Heart right ventricle (tissue), 16 donors: ENCODE measurements at regions not wholly inside any gene's neighbourhood (a gene's known extent, or its start where the extent isn't known, plus 50 kb on each side); places are given as distances from the start of the nearest gene placed in this dataset.

Experiments used
- ATAC-seq, 8 donors: fragments of 200-7000 bp; cut with Tn5 transposase; one replicate each; pipeline ENCODE4 v1.9.1; 2020; ENCODE audit warnings: mild to moderate bottlenecking in 8 of 8, moderate library complexity in 8 of 8, moderate number of reproducible peaks in 1 of 8
- DNase-seq, 2 donors: peaks; one replicate each; pipeline ENCODE4 v3.0.0-alpha.2; 2020
- H3K27ac ChIP-seq, 10 donors: fragments of 200-600 bp; sonication (generic) in 2 of 10; one replicate each; pipeline versions ENCODE4 v1.5.0 to v1.8.0; 2020 to 2022; ENCODE audit warnings: mild to moderate bottlenecking in 3 of 10
- H3K27me3 ChIP-seq, 7 donors: fragments of 200-600 bp; one replicate each; pipeline ENCODE4 v1.8.0; 2021 to 2022; ENCODE audit warnings: mild to moderate bottlenecking in 2 of 7
- H3K36me3 ChIP-seq, 9 donors: fragments of 200-600 bp; sonication (generic) in 1 of 9; one replicate each; pipeline versions ENCODE4 v1.5.0 to v1.8.0; 2020 to 2022; ENCODE audit warnings: mild to moderate bottlenecking in 2 of 9
- H3K4me1 ChIP-seq, 9 donors: fragments of 200-600 bp; sonication (generic) in 1 of 9; one replicate each; pipeline versions ENCODE4 v1.5.0 to v1.8.0; 2020 to 2022; ENCODE audit warnings: mild to moderate bottlenecking in 4 of 9
- H3K4me3 ChIP-seq, 10 donors: fragments of 200-600 bp; sonication (generic) in 2 of 10; one replicate each; pipeline versions ENCODE4 v1.5.0 to v1.8.0; 2020 to 2022; ENCODE audit warnings: mild to moderate bottlenecking in 7 of 10, moderate library complexity in 2 of 10
- H3K9me3 ChIP-seq, 11 donors: fragments of 200-600 bp in 10 of 11; sonication (generic) in 2 of 11; one replicate each; pipeline versions ENCODE4 v1.5.0 to v1.8.0; 2013 to 2022; ENCODE audit warnings: mild to moderate bottlenecking in 2 of 11, control low read depth in 1 of 11, moderate library complexity in 1 of 11
- CTCF ChIP-seq, 9 donors: fragments of 200-600 bp; sonication (generic) in 2 of 9; IDR thresholded peaks; one replicate each; pipeline versions ENCODE4 v1.5.0 to v1.8.0; 2021 to 2022; ENCODE audit warnings: antibody characterized with exemption in 9 of 9, mild to moderate bottlenecking in 5 of 9, moderate library complexity in 1 of 9
- WGBS, 2 donors: extraction: QIAGEN DNeasy Blood & Tissue Kit; methylation state at CpG; one replicate each; pipeline ENCODE4 v1.1.7; 2013; ENCODE audit warnings: inconsistent platforms in 1 of 2; 5-methylcytosine and 5-hydroxymethylcytosine counted together
- intact Hi-C, 10 donors: fragments of 100-400 bp; cut with DNase I; formaldehyde crosslinking; loops; one replicate each; pipeline versions ENCODE4 v1.11.1 to v1.14.2; 2022
- donor health status: Arrhythmogenic right ventricular cardiomyopathy.
- donor health status: ischemic (EF 13 %, LVEDD 7.1; RV severe dilation, severe dysfunction).
- donor health status: healthy with polysubstance abuse.
- donor health status: DM: no; HTN: yes; CAD: no.
- donor health status: DM: no; HTN: no; CAD: no.
- donor health status: ischemic (EF 25% LVEDD 6.9; RV normal size, moderate dysfunction).
- donor health status: ischemic (EF 25% LVEDD 5.7; RV mildly dilated, moderate dysfunction).
- donor health status: healthy.
- donor health status: DM: yes; HTN: yes; CAD: no.
- donor health status: Ischemic cardiomyopathy.
- donor health status: ischemic (EF 35%, LVEDD 5.7; RV mildly dilated, moderate dysfunction).
- donor health status: nonischemic (EF 11% LVEDD 7.7; RV severe dilation, severe dysfunction).
- donor health status: DM: yes; HTN: yes; CAD: no.
- donor health status: PGD.
- donor health status: ischemic (EF 29% LVEDD 5.4; RV normal size, mild dysfunction).
- donor health status: nonischemic (EF 23%, LVEDD 6.1; RV moderate dilation, normal function).

DNA sequence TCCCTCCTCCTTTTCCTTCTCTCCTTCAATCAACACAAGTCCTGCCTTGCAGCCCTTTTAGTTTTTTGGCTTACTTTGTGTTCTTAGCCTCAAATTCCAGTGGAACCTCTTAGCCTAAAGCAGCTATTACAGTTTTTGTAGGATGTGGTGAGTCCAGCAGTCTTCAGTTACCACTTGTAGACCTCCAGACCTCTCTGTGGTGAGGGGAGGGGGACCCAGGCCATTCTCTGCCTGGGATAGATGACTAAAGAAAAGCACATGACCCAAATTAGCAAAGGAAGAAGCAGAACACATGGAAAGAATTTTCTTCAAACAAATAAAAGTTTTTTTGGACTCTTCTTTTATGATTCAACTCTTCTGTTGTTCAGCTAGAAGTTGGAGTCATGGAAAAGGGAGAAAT lies 246.5 kb downstream of the HAO1 start:
- Histone ChIP-seq H3K9me3 (no peaks in the 10 kb centered on the region), H3K4me1 (no peaks in the 10 kb centered on the region), H3K36me3 (no peaks in the 10 kb centered on the region), H3K4me3 (no peak overlapping the region), H3K27me3 (no peaks in the 10 kb centered on the region), H3K27ac (no peak overlapping the region)
- intact Hi-C loops: no loop called here
- DNase-seq (no peak), ATAC-seq (no peak)
- no peak for TF ChIP-seq CTCF (IDR thresholded peaks at IDR 0.05)

GRCh38 chr20:7695051-7695495 lies 245.2 kb downstream of the HAO1 start:
- no peaks in the 10 kb centered on the region for H3K9me3 ChIP-seq
- no peak for DNase-seq
- ATAC-seq: no peak
- TF ChIP-seq CTCF (IDR thresholded peaks at IDR 0.05): no peak
- H3K36me3 ChIP-seq: no peaks in the 10 kb centered on the region
- no peak overlapping the region for H3K27ac ChIP-seq
- no peak overlapping the region for H3K4me3 ChIP-seq
- intact Hi-C loops: no loop called here
- no peaks in the 10 kb centered on the region for H3K27me3 ChIP-seq
- 70 to 73% methylated on average over 5 of the region's 5 CpGs for WGBS, 2 donors
- H3K4me1 ChIP-seq: no peaks in the 10 kb centered on the region

DNA sequence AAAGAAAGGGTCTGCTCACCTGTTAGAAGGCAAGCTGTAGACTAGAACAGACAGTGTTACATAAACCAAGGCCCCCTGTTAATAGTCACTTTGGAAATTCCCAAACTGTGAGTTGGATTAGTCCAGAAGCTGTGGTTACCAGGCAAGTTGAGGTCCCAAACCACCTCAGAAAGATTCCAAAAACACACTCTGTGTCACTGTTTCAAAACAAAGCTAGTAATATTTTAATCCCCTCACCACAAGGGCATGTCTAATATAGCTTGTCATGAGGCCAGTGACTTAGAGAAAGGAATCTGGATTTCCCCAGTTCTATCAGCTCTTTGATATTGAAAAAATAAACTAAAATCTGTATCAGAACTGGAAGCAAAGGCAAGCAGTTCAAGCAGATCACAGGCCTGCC lies 244.6 kb downstream of the HAO1 start:
- intact Hi-C loops: no loop called here
- H3K9me3 ChIP-seq: no peaks in the 10 kb centered on the region
- H3K27ac ChIP-seq: no peak overlapping the region
- DNase-seq (no peak), ATAC-seq (no peak)
- no peak overlapping the region for H3K4me3 ChIP-seq
- no peaks in the 10 kb centered on the region for H3K36me3 ChIP-seq
- no peak for TF ChIP-seq CTCF (IDR thresholded peaks at IDR 0.05)
- H3K4me1 ChIP-seq: no peaks in the 10 kb centered on the region
- H3K27me3 ChIP-seq: no peaks in the 10 kb centered on the region

GRCh38 chr20:7696311-7696710 lies 243.9 kb downstream of the HAO1 start:
- Histone ChIP-seq H3K36me3 (no peaks in the 10 kb centered on the region), H3K9me3 (no peaks in the 10 kb centered on the region), H3K4me3 (no peak overlapping the region), H3K27ac (no peak overlapping the region), H3K27me3 (no peaks in the 10 kb centered on the region), H3K4me1 (no peaks in the 10 kb centered on the region)
- DNase-seq: no peak
- no peak for TF ChIP-seq CTCF (IDR thresholded peaks at IDR 0.05)
- intact Hi-C loops: no loop called here
- 51 to 55% methylated on average over 1 of the region's 1 CpG for WGBS, 2 donors
- ATAC-seq: no peak

- no peak overlapping the region for H3K27ac ChIP-seq
- DNase-seq (no peak), ATAC-seq (no peak)
- no peaks in the 10 kb centered on the region for H3K9me3 ChIP-seq
- no peaks in the 10 kb centered on the region for H3K4me1 ChIP-seq
- intact Hi-C loops: no loop called here
- H3K27me3 ChIP-seq: no peaks in the 10 kb centered on the region
- H3K36me3 ChIP-seq: no peaks in the 10 kb centered on the region
- WGBS, 2 donors: 79% methylated on average over 2 of the region's 2 CpGs
- H3K4me3 ChIP-seq: no peak overlapping the region
- TF ChIP-seq CTCF (IDR thresholded peaks at IDR 0.05): no peak
Observed at GRCh38 chr20:7702141-7702540, 238.1 kb downstream of the HAO1 start.
